GM21528 (cell line): ENCODE measurements at regions not wholly inside any gene's neighbourhood (a gene's known extent, or its start where the extent isn't known, plus 50 kb on each side); places are given as distances from the start of the nearest gene placed in this dataset.
A peak's percentile ranks its signal among the peaks of the same experiment; 100 is the strongest.
"Not testable (repeated sequence)": the region's sequence is repeated elsewhere in the genome, so short reads cannot be mapped to it uniquely, and the experiment has no call there.

ENCODE experiments used
- ATAC-seq: cut with Tn5 transposase; IDR thresholded peaks from one replicate; pipeline ENCODE4 v1.9.1; 2021; ENCODE audit warnings: mild to moderate bottlenecking, moderate library complexity; ENCODE audit not compliant: unreplicated experiment, low FRiP score

- ATAC-seq = no peak
These were observed 403.5 kb upstream of the MIR17HG start for GRCh38 chr13:90943946-90944345.

DNA sequence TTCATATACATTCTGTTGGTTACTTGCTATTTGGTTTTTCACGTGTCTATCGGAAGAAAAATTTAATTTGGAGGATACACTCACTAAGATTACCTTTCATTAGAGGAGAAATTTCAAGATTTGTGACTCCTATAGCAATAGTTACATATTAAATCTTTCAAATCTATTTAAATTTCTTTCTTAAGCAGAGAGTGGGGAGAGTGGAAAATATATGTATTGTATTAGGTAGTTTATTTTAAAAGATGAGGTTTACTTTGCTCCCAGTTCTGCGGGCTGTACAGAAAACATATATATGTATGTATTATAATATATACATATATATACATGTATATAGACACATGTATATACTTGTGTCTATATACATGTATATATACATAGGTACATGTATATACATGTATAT lies 402.3 kb upstream of the MIR17HG start:
- not testable (repeated sequence) for ATAC-seq

DNA sequence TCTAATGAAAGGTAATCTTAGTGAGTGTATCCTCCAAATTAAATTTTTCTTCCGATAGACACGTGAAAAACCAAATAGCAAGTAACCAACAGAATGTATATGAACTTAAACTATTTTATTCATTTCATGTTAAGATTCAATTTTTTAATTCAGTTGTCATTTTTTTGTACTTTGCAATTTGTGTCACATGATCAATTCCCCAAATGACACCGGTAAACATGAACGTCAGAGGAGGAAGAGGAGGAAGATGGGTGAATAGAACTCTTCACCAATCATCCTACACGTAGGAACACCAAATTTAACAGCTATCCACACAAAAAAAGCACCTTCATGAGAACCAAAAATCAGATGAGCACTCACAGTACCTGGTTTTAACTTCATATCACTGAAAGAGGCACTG lies 401.4 kb upstream of the MIR17HG start:
- not testable (repeated sequence) for ATAC-seq

- no peak for ATAC-seq
These were observed 399.5 kb upstream of the MIR17HG start for GRCh38 chr13:90947976-90948375.

GRCh38 chr13:90950160-90950559 lies 397.3 kb upstream of the MIR17HG start:
- no peak for ATAC-seq

GRCh38 chr13:90951663-90952062 lies 395.8 kb upstream of the MIR17HG start:
- no peak for ATAC-seq

DNA sequence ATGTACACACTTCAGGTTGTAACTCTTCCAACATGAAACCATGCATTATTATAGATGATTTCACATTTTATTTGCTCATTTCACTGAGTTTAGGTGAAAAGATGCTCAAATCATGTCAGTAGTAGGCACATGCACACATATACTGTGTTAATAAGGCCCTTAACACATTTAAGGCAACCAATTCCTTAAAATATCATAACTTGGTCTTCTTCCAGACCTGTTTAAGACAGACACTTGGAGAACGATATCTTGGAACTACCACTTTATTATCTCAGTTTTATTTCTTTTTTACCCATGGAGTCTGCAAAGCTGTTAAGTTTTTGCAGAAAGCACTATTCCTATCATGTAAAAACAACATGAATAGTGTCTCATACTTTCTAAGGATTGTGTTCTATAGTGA lies 395.2 kb upstream of the MIR17HG start:
- no peak for ATAC-seq

DNA sequence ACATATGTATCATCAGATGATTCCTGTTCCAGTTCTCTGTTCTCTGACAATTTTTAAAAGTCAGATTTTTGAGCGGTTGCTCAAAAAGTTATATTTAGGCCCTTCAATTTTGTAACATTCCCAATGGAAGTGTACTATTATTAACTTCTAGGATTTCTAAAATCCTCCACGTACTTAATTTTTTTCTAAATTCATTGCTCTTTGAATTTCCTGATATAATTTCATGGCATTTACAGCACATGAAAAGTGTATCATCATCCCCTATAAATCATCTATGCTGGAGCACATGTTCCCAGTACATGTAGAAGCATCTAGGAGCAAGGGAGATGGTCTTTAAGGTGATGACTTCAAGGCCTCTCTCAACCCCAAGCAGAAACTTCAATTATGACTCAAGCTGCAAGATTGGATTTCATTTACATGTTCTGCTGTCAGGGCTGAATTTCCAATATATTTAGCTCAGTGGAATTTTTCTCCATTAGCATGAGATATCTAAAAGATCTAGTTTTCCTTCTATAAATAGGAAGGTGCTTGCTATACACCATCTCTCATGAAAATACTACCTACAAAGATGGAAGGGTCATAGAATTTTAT lies 392.8 kb upstream of the MIR17HG start:
- ATAC-seq = no peak

DNA sequence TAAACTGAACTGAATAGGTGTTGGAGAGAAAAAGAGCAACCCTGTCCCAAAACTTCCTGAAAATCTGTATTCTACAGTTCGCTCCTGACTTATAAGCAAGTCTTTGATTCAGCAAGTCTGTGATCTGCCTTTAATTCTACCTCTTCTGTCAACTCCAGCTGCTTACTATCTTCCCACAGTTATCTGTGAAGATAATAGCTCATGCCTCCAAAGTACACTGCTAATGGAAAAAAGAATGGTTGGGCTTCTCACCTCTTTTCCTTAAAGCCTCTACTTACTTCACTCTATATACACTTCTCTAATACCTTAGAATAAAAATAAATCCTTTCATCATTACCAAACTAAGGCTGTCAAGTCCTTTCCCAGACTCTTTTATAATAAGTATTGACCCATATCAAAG lies 391.5 kb upstream of the MIR17HG start:
- no peak for ATAC-seq

DNA sequence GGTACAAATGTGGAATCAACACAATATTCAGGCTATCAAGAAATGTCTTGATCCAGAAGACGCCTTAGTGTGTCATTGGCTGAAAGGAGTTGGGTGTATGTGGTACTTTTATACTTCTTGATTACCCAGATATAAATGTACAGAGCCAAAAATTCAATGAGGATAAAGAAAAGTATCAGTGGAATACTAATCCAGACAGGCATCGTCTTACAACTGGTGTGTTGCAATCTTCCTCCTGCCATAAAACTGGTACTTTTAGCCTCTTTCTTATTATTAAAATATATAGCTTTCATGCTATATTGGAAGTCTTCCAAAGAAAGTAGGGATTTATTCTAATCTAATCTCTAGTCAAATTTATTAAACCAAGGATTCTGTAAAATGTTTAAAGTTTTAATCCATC lies 388.6 kb upstream of the MIR17HG start:
- no peak for ATAC-seq

DNA sequence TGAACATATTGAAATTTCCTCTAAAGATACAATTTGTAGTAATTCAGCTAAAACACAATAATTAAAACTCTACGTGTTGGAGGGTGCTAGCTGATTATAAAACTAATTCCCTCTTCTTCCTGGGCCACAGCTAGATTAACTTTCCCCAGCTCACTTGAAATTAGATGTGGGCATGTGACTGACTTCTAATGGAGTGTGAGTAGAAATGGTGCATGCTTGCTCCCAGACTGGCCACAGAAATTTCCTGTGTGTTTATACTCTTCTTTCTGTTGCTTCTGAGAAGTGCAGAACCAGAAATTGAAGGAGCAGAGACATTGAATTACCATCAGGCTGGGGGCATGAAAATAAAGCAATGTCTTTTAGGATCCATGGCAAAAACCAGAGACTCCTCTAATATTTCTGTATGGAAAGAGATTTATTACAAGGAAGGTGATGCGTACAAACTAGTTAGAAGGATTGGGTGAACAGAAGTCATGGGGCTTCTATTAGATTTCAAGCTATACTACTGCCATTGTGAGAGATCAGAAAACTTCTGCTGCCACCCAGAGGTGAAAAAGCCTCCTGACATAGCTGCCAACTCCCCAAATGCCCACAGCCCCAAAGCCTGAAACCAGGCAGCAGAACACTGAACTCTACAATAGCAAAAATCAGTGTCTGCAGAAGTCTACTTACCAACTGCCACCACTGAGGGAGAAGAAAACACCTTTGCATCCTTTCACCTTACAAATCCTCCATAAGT lies 379.2 kb upstream of the MIR17HG start:
- no peak for ATAC-seq

GRCh38 chr13:90974249-90974975 lies 373.1 kb upstream of the MIR17HG start:
- no peak for ATAC-seq

- ATAC-seq = no peak
These were observed 368.4 kb upstream of the MIR17HG start for GRCh38 chr13:90979059-90979458.

- ATAC-seq = no peak
These were observed 362.7 kb upstream of the MIR17HG start for GRCh38 chr13:90984756-90985155.

DNA sequence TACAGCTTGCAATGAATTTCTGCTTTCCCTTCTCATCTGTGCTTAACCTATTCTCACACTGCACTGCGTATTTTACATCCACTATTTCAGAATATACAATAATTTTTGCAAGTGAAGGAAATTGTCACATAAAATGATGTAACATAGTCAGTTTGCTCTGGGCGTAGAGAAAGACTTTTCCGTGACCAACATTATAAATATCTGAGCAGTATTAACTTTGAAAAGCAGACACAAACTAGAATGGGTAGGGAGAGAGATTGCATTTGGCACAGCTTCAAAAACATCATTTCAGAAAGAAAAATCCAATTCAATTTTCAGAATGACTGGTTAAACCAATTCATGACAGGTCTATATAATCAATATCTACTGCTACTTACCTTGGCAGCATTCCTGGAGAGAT lies 352.5 kb upstream of the MIR17HG start:
- no peak for ATAC-seq

DNA sequence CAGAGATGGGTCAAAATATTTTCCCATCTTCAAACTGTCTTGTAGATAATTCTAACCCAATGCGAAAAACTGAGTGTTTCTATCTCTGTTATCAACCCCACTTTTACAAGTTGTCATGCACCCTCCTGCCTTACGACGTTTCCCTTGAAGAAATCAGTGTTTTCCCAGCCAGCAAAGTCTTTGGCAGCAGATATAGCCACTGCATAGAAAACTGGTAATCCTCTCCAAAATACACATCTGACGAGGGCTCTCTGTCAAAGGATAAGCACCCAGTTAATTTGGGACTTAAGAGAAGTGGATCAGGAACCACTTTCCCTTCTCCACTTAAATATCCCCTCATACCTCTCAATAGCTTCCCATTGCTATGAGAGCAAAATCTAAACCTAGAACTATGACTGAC lies 351.9 kb upstream of the MIR17HG start:
- ATAC-seq = no peak

- ATAC-seq = no peak
These were observed 349.5 kb upstream of the MIR17HG start for GRCh38 chr13:90997951-90998350.

DNA sequence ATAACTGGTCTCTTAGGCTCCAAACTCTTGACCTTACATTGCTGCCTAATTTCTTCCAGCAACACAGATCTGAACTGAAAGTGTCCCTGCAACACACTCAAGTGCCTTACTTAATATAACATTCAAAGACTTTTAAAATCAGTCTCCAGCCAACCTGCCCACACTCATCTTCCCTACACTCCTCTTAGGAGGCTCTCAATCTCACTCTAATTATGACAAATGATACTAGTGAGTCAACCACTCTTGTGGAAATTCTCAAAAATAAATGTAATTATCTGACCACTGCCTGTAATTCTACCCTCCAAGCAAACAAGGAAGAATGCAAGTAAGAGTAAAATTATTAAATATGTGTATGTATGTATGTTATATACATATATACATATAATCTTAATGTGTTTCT lies 348.1 kb upstream of the MIR17HG start:
- no peak for ATAC-seq

DNA sequence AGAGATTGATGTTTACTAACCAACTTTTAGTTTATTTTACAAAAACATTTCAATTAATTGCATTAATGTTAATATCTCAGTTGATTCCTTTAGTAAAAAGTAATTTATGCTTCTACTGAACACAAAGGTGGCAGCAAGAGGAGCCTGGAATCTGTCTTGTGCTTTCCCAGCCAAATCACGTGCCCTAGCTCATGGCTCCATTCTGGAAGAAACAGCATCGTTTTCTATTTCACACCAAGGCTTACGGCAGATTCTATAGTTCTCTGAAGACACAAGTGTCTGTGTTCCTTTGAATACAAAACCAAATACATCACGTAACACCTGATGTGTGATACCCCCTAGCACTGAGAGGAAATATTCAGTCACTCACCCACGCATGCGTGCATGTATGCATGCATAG lies 346.1 kb upstream of the MIR17HG start:
- no peak for ATAC-seq

DNA sequence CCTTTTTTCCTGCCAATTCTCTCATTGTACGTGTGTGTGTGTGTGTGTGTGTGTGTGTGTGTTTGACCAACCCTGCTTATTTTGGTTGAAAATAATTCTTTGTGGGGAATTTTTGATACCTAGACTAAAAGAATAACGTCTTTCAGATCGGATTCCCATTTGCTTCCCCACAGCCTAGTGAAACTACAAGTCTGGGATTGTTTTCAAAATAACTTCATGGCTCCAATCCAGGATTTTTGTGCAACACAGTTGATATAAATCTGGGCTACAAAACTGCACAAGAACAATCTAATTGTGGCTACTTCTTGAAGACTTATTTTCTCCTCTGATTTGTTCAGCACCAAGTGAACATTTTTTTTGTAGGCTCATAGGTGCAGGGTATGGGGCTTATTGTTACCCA lies 332.8 kb upstream of the MIR17HG start:
- no peak for ATAC-seq

GRCh38 chr13:91017031-91017668 lies 330.3 kb upstream of the MIR17HG start:
- peak; percentile 99 for ATAC-seq
